ENCODE measurements at regions not wholly inside any gene's neighbourhood (a gene's known extent, or its start where the extent isn't known, plus 50 kb on each side); places are given as distances from the start of the nearest gene placed in this dataset.

DNA sequence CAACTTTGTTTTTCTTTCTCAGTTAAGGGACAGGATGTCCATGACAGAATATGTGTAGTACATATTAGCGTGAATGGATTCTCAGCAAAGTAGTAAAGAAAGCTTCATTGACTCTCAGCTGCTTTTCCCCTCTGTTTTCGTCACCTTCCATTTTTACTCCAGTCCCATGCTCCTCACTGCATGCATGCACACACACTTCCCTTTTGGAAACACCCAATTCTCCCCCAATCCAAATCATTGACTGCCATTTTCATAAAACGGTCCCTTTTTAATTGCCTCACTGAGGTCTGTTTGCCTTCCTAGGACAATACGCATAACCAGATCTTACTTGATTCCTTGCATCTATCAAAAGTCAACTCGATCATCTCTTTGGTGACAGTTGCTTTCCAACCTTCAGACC is 287.5 kb upstream of the PARD3B start:
- Histone ChIP-seq H3K27me3 (no peaks in the 10 kb centered on the region), H3K4me1 (replicated peaks in 1 of 2) (peaks cover 8 to 11% of the 10 kb centered on the region in 2 donors), H3K36me3 (replicated peaks in 1 of 2) (no peaks in the 10 kb centered on the region), H3K9me3 (replicated peaks in 1 of 3) (no peaks in the 10 kb centered on the region), H3K27ac (no peak overlapping the region), H3K4me3 (no peak overlapping the region)
- TF ChIP-seq POLR2A (IDR thresholded peaks at IDR 0.05), result no peak
- TF ChIP-seq, protein P1, sequence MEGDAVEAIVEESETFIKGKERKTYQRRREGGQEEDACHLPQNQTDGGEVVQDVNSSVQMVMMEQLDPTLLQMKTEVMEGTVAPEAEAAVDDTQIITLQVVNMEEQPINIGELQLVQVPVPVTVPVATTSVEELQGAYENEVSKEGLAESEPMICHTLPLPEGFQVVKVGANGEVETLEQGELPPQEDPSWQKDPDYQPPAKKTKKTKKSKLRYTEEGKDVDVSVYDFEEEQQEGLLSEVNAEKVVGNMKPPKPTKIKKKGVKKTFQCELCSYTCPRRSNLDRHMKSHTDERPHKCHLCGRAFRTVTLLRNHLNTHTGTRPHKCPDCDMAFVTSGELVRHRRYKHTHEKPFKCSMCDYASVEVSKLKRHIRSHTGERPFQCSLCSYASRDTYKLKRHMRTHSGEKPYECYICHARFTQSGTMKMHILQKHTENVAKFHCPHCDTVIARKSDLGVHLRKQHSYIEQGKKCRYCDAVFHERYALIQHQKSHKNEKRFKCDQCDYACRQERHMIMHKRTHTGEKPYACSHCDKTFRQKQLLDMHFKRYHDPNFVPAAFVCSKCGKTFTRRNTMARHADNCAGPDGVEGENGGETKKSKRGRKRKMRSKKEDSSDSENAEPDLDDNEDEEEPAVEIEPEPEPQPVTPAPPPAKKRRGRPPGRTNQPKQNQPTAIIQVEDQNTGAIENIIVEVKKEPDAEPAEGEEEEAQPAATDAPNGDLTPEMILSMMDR (IDR thresholded peaks at IDR 0.05), result no peak
- intact Hi-C loops (cut with DNase I), result no loop called here
- 93 to 96% (median 95%) methylated on average over 5 of the region's 5 CpGs for WGBS, 4 donors
- no peak for DNase-seq

DNA sequence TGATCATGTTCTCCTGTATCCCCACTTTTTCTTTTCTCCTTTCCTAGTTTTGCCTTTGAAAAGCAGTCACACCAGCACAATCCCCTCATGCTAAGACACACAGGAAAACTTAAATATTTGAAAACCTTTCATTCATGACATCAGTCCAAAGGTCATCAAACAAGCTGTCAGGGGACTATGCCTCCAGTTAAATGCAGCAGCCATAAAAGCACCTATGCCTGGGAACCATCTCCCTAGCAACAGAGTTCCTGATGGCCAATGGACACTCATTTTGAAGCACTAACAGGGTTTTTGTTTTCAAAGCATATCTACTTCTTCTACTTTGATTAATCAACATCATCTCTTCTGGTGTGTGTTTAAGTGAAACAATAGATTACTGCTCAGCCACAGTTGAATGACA is 286.4 kb upstream of the PARD3B start:
- TF ChIP-seq, protein P1 (IDR thresholded peaks at IDR 0.05), result no peak
- no peak for TF ChIP-seq POLR2A (IDR thresholded peaks at IDR 0.05)
- no peak overlapping the region for H3K27ac ChIP-seq
- H3K9me3 ChIP-seq (replicated peaks in 1 of 3), result no peaks in the 10 kb centered on the region
- no peaks in the 10 kb centered on the region for H3K36me3 ChIP-seq (replicated peaks in 1 of 2)
- DNase-seq, result no peak
- peaks cover 8 to 11% of the 10 kb centered on the region in 2 donors for H3K4me1 ChIP-seq (replicated peaks in 1 of 2)
- intact Hi-C loops (cut with DNase I), result no loop called here
- H3K27me3 ChIP-seq, result no peaks in the 10 kb centered on the region
- H3K4me3 ChIP-seq, result no peak overlapping the region

DNA sequence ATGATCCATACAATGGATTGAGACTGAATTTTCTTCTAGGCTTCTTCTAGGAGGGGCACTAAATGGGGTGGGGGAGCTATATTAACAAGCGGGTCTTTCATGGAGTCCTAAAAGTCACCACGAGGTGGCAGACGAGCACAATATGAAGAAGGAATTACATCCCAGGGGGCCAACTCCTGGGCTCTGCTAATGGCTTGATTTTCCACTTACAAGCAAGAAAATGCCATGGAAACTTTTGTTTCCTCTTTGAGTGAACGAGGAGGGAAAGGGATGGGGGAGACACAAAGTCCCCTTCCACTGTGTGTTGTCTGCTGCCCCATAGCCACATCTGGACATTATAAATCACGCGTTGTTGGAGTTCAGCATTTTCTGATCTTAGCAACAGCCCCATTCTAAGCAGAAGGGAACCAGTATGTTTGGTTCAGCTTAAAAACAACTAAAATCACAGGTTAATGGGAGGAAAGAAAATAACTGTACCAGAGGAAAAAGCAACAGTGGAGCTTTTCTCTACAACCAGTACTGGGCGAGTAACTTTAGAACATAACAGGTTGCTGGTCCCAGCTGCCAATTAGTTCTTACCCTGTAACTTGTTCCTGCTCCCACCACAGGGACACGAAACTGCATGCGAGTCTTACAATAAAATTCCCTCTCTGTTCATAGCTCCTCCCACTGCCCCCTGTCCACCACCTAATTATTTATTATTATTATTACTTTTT is 285.0 kb upstream of the PARD3B start:
- TF ChIP-seq, protein P1 (IDR thresholded peaks at IDR 0.05), result peak; percentile 67 to 82 (median 72)
- no peak for TF ChIP-seq POLR2A (IDR thresholded peaks at IDR 0.05)

DNA sequence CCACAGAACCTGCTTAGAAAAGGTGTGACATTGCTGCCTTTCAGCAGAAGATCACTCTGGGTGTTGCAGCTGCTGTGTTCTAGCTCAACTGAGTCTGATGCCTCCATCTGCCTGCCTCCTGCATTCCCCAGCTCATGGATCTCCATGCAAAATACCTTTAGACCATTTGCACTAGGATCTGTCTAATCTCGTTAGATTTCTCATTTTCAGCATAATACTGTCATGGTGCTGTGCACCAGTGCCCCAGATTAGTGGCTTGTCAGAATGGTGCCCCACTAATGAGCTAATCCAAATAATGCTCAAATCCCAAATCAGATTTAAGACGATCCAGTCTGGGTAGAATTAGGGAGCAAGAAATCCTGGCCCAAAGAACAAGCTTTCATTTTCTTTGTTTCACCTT is 284.4 kb upstream of the PARD3B start:
- DNase-seq, result no peak
- intact Hi-C loops (cut with DNase I), result no loop called here

More for the DNA sequence above, 285.0 kb upstream of the PARD3B start:
- no peaks in the 10 kb centered on the region for H3K9me3 ChIP-seq (replicated peaks in 1 of 3)
- no peaks in the 10 kb centered on the region for H3K36me3 ChIP-seq (replicated peaks in 1 of 2)
- H3K27ac ChIP-seq, result no peak overlapping the region
- no peak overlapping the region for H3K4me3 ChIP-seq
- WGBS, 4 donors, result 43 to 50% (median 45%) methylated on average over 9 of the region's 9 CpGs
- intact Hi-C loops (cut with DNase I), result no loop called here
- H3K27me3 ChIP-seq, result no peaks in the 10 kb centered on the region
- H3K4me1 ChIP-seq (replicated peaks in 1 of 2), result peaks cover 8 to 11% of the 10 kb centered on the region in 2 donors
- peak; percentile 50 to 87 (median 72) for DNase-seq

More for the DNA sequence above, 284.4 kb upstream of the PARD3B start:
- Histone ChIP-seq H3K27ac (no peak overlapping the region), H3K4me3 (no peak overlapping the region), H3K9me3 (replicated peaks in 1 of 3) (no peaks in the 10 kb centered on the region), H3K36me3 (replicated peaks in 1 of 2) (no peaks in the 10 kb centered on the region), H3K27me3 (no peaks in the 10 kb centered on the region), H3K4me1 (replicated peaks in 1 of 2) (peaks cover 8 to 11% of the 10 kb centered on the region in 2 donors)
- TF ChIP-seq, protein P1 (IDR thresholded peaks at IDR 0.05), result no peak
- no peak for TF ChIP-seq POLR2A (IDR thresholded peaks at IDR 0.05)
- WGBS, 4 donors, result 69 to 88% (median 72%) methylated on average over 2 of the region's 2 CpGs
